CD4-positive, alpha-beta T cell (primary cell): ENCODE measurements at regions not wholly inside any gene's neighbourhood (a gene's known extent, or its start where the extent isn't known, plus 50 kb on each side); places are given as distances from the start of the nearest gene placed in this dataset.

ENCODE experiments used
- ATAC-seq: fragments of 200-7000 bp; cut with Tn5 transposase; one replicate; pipeline ENCODE4 v1.10.0; 2022; ENCODE audit warnings: mild to moderate bottlenecking; ENCODE audit not compliant: poor library complexity
- CTCF ChIA-PET: fragments of 350-600 bp; sonication (Branson Sonifier 250); formaldehyde crosslinking; loops from one replicate; lab custom pipeline; 2021; ENCODE audit warnings: antibody characterized with exemption, inconsistent platforms; lab: Charles Lee
- POLR2A ChIA-PET: fragments of 350-600 bp; sonication (Branson Sonifier 250); formaldehyde crosslinking; loops from one replicate; lab custom pipeline; 2021; ENCODE audit warnings: antibody characterized with exemption, inconsistent platforms; lab: Charles Lee
- DNase-seq, 14 experiments: peaks; one replicate each; pipeline ENCODE4 v3.0.0-alpha.2; 2013 to 2020; ENCODE audit warnings: mixed read lengths in 2 of 14
- H3K27ac ChIP-seq, 2 donors: one replicate each; pipeline versions ENCODE4 v1.5.1 to v1.7.0; 2013; ENCODE audit warnings: low read length in 2 of 2, low read depth in 1 of 2, mild to moderate bottlenecking in 1 of 2
- H3K27me3 ChIP-seq, 2 experiments: 1 replicate in 1 of 2; 2 replicates in 1 of 2; pipeline versions ENCODE4 v1.6.1 to v1.7.0; 2013; ENCODE audit warnings: low read length in 2 of 2, control low read depth in 1 of 2, mild to moderate bottlenecking in 1 of 2, moderate library complexity in 1 of 2; ENCODE audit not compliant: insufficient read depth in 2 of 2, control insufficient read depth in 1 of 2
- H3K36me3 ChIP-seq: one replicate; pipeline ENCODE4 v1.6.1; 2013; ENCODE audit warnings: low read length, control low read depth; ENCODE audit not compliant: insufficient read depth
- H3K4me1 ChIP-seq: one replicate; pipeline ENCODE4 v1.6.1; 2013; ENCODE audit warnings: low read length, control low read depth; ENCODE audit not compliant: insufficient read depth
- H3K4me3 ChIP-seq: one replicate; pipeline ENCODE4 v1.5.1; 2013; ENCODE audit warnings: mild to moderate bottlenecking, low read length, moderate library complexity
- H3K9me3 ChIP-seq, 2 experiments: 1 replicate in 1 of 2; 2 replicates in 1 of 2; pipeline versions ENCODE4 v1.6.1 to v1.7.0; 2013; ENCODE audit warnings: low read length in 2 of 2, mild to moderate bottlenecking in 2 of 2, control low read depth in 1 of 2, moderate library complexity in 1 of 2; ENCODE audit not compliant: control insufficient read depth in 1 of 2, insufficient read depth in 1 of 2
- H3K27ac Mint-ChIP-seq: one replicate; pipeline ENCODE4 v1.8.0; 2020; ENCODE audit warnings: mixed read lengths
- H3K27me3 Mint-ChIP-seq: one replicate; pipeline ENCODE4 v1.8.0; 2021; ENCODE audit warnings: mixed read lengths
- H3K36me3 Mint-ChIP-seq: one replicate; pipeline ENCODE4 v1.8.0; 2021; ENCODE audit warnings: low read depth, mixed read lengths
- H3K4me1 Mint-ChIP-seq: one replicate; pipeline ENCODE4 v1.8.0; 2021; ENCODE audit warnings: low read depth, mixed read lengths
- H3K4me3 Mint-ChIP-seq: one replicate; pipeline ENCODE4 v1.8.0; 2020; ENCODE audit warnings: mild to moderate bottlenecking, mixed read lengths
- H3K9me3 Mint-ChIP-seq: one replicate; pipeline ENCODE4 v1.8.0; 2020; ENCODE audit warnings: mixed read lengths
- CTCF ChIP-seq: fragments of 200-600 bp; IDR thresholded peaks from one replicate; pipeline ENCODE4 v1.8.0; 2022; ENCODE audit warnings: antibody characterized with exemption, mild to moderate bottlenecking
- intact Hi-C, 2 experiments: fragments of 100-400 bp; cut with DNase I in 1 of 2; cut with micrococcal nuclease in 1 of 2; formaldehyde crosslinking; loops; one replicate each; pipeline versions ENCODE4 v1.15.1 to v1.9.0; 2023 to 2025; cut with DNase I, micrococcal nuclease

GRCh38 chr5:154587123-154588026 is 109.3 kb upstream of the HAND1 start:
- H3K36me3 ChIP-seq, result no peaks in the 10 kb centered on the region
- DNase-seq (no peak), ATAC-seq (no peak)
- no peak overlapping the region for H3K4me3 Mint-ChIP-seq
- ChIA-PET CTCF (no interaction called here), POLR2A (no interaction called here)
- TF ChIP-seq CTCF, result no peak
- no peak overlapping the region for H3K27ac ChIP-seq
- H3K9me3 ChIP-seq, result no peaks in the 10 kb centered on the region
- H3K27me3 Mint-ChIP-seq, result peaks cover 8% of the 10 kb centered on the region
- intact Hi-C loops, result no loop called here
- no peaks in the 10 kb centered on the region for H3K9me3 Mint-ChIP-seq
- no peaks in the 10 kb centered on the region for H3K36me3 Mint-ChIP-seq
- H3K4me3 ChIP-seq, result no peak overlapping the region
- H3K27ac Mint-ChIP-seq, result no peak overlapping the region
- peaks cover 1 to 4% of the 10 kb centered on the region in 2 experiments for H3K27me3 ChIP-seq
- H3K4me1 Mint-ChIP-seq, result no peaks in the 10 kb centered on the region
- H3K4me1 ChIP-seq, result no peaks in the 10 kb centered on the region

GRCh38 chr5:154583671-154584177 is 105.7 kb upstream of the HAND1 start:
- ATAC-seq (no peak), DNase-seq (no peak)
- H3K9me3 ChIP-seq, result no peaks in the 10 kb centered on the region
- no peaks in the 10 kb centered on the region for H3K4me1 ChIP-seq
- H3K9me3 Mint-ChIP-seq, result no peaks in the 10 kb centered on the region
- H3K27ac ChIP-seq, result no peak overlapping the region
- ChIA-PET POLR2A (no interaction called here), CTCF (no interaction called here)
- peaks cover 18% of the 10 kb centered on the region for H3K27me3 Mint-ChIP-seq
- peaks cover 4 to 9% of the 10 kb centered on the region in 2 experiments for H3K27me3 ChIP-seq
- no peak overlapping the region for H3K27ac Mint-ChIP-seq
- intact Hi-C loops, result no loop called here
- H3K4me1 Mint-ChIP-seq, result no peaks in the 10 kb centered on the region
- no peak overlapping the region for H3K4me3 ChIP-seq
- no peaks in the 10 kb centered on the region for H3K36me3 Mint-ChIP-seq
- H3K36me3 ChIP-seq, result no peaks in the 10 kb centered on the region
- H3K4me3 Mint-ChIP-seq, result no peak overlapping the region
- no peak for TF ChIP-seq CTCF

GRCh38 chr5:154580422-154580821 is 102.4 kb upstream of the HAND1 start:
- no peak for TF ChIP-seq CTCF

More at GRCh38 chr5:154580422-154580821, 102.4 kb upstream of the HAND1 start:
- Histone ChIP-seq H3K4me3 (no peak overlapping the region), H3K27ac (no peak overlapping the region), H3K27me3 (peaks cover 11 to 16% of the 10 kb centered on the region in 2 experiments), H3K36me3 (no peaks in the 10 kb centered on the region), H3K9me3 (no peaks in the 10 kb centered on the region), H3K4me1 (no peaks in the 10 kb centered on the region)
- ATAC-seq (no peak), DNase-seq (no peak)
- H3K27me3 Mint-ChIP-seq, result peaks cover 27% of the 10 kb centered on the region
- H3K4me1 Mint-ChIP-seq, result no peaks in the 10 kb centered on the region
- H3K9me3 Mint-ChIP-seq, result no peaks in the 10 kb centered on the region
- H3K36me3 Mint-ChIP-seq, result no peaks in the 10 kb centered on the region
- no peak overlapping the region for H3K27ac Mint-ChIP-seq
- no peak overlapping the region for H3K4me3 Mint-ChIP-seq
- ChIA-PET POLR2A (no interaction called here), CTCF (no interaction called here)
- intact Hi-C loops, result no loop called here
